ENCODE measurements at regions not wholly inside any gene's neighbourhood (a gene's known extent, or its start where the extent isn't known, plus 50 kb on each side); places are given as distances from the start of the nearest gene placed in this dataset.

GRCh38 chr5:165526357-165526756 lies 2020.9 kb downstream of the MAT2B start:
- TF ChIP-seq EZH2phosphoT487 (conservative IDR thresholded peaks at IDR 0.05; ENCODE audit: low read length) = no peak
- TF ChIP-seq CTCF (IDR thresholded peaks at IDR 0.05; ENCODE audit: insufficient read depth, low read length, poor library complexity, severe bottlenecking) = no peak

Data from SU-DHL-6 (cell line).